Astrocyte (in vitro differentiated cells and primary cell): ENCODE measurements at regions not wholly inside any gene's neighbourhood (a gene's known extent, or its start where the extent isn't known, plus 50 kb on each side); places are given as distances from the start of the nearest gene placed in this dataset.

Experiments used
- DNase-seq: peaks from one replicate; pipeline ENCODE4 v3.0.0-alpha.2; 2010; ENCODE audit warnings: low read depth
- FAIRE-seq: peaks from 2 replicates; lab custom pipeline; 2011; peaks lifted over from hg19 to GRCh38; lab: Jason Lieb, UNC
- H2AFZ ChIP-seq: 2 replicates; pipeline ENCODE4 v1.6.0; 2012; ENCODE audit warnings: low read depth, low read length, inconsistent platforms
- H3K27ac ChIP-seq: 2 replicates; pipeline ENCODE4 v1.5.1; 2011; ENCODE audit warnings: low read depth, low read length, inconsistent platforms
- H3K27me3 ChIP-seq: 2 replicates; pipeline ENCODE4 v1.6.0; 2011; ENCODE audit warnings: low read length, inconsistent platforms; ENCODE audit not compliant: insufficient read depth
- H3K36me3 ChIP-seq: 2 replicates; pipeline ENCODE4 v1.5.1; 2011; ENCODE audit warnings: low read length, inconsistent platforms; ENCODE audit not compliant: insufficient read depth
- H3K4me1 ChIP-seq: 2 replicates; pipeline ENCODE4 v1.5.1; 2011; ENCODE audit warnings: low read length, inconsistent platforms; ENCODE audit not compliant: insufficient read depth
- H3K4me2 ChIP-seq: 2 replicates; pipeline ENCODE4 v1.6.0; 2012; ENCODE audit warnings: low read length, inconsistent platforms
- H3K4me3 ChIP-seq: 2 replicates; pipeline ENCODE4 v1.5.1; 2011; ENCODE audit warnings: low read depth, mild to moderate bottlenecking, low read length, inconsistent platforms; ENCODE audit not compliant: insufficient read depth
- H3K79me2 ChIP-seq: 2 replicates; pipeline ENCODE4 v1.6.0; 2012; ENCODE audit warnings: mild to moderate bottlenecking, low read length, inconsistent platforms; ENCODE audit not compliant: insufficient read depth
- H3K9ac ChIP-seq: 2 replicates; pipeline ENCODE4 v1.6.0; 2012; ENCODE audit warnings: mild to moderate bottlenecking, low read length, inconsistent platforms
- H3K9me3 ChIP-seq: 2 replicates; pipeline ENCODE4 v1.5.1; 2012; ENCODE audit warnings: low read depth, mild to moderate bottlenecking, low read length, inconsistent platforms; ENCODE audit not compliant: insufficient read depth
- H4K20me1 ChIP-seq: 2 replicates; pipeline ENCODE4 v1.6.0; 2012; ENCODE audit warnings: low read length, inconsistent platforms; ENCODE audit not compliant: insufficient read depth
- H3K27ac Mint-ChIP-seq: one replicate; pipeline ENCODE4 v1.8.0; 2021; ENCODE audit warnings: mild to moderate bottlenecking, mixed read lengths; ENCODE audit not compliant: unreplicated experiment
- H3K27me3 Mint-ChIP-seq: one replicate; pipeline ENCODE4 v1.8.0; 2021; ENCODE audit warnings: low read depth, mixed read lengths; ENCODE audit not compliant: unreplicated experiment
- H3K36me3 Mint-ChIP-seq: one replicate; pipeline ENCODE4 v1.8.0; 2021; ENCODE audit warnings: low read depth, mixed read lengths; ENCODE audit not compliant: unreplicated experiment
- H3K4me1 Mint-ChIP-seq: one replicate; pipeline ENCODE4 v1.8.0; 2021; ENCODE audit warnings: low read depth, mixed read lengths; ENCODE audit not compliant: unreplicated experiment
- H3K4me3 Mint-ChIP-seq: one replicate; pipeline ENCODE4 v1.8.0; 2021; ENCODE audit warnings: mild to moderate bottlenecking, moderate library complexity, mixed read lengths; ENCODE audit not compliant: unreplicated experiment
- H3K9me3 Mint-ChIP-seq: one replicate; pipeline ENCODE4 v1.8.0; 2021; ENCODE audit warnings: mild to moderate bottlenecking, mixed read lengths; ENCODE audit not compliant: unreplicated experiment
- CTCF ChIP-seq: IDR thresholded peaks from 2 replicates; pipeline ENCODE4 v1.5.1; 2011; ENCODE audit warnings: low read depth, mild to moderate bottlenecking, inconsistent platforms, low read length, moderate library complexity; ENCODE audit not compliant: insufficient read depth
- EZH2 ChIP-seq: IDR thresholded peaks from 2 replicates; pipeline ENCODE4 v1.6.1; 2012; ENCODE audit warnings: mild to moderate bottlenecking, low read length, inconsistent platforms; ENCODE audit not compliant: insufficient read depth

GRCh38 chr10:113447278-113447677, 105.6 kb upstream of the HABP2 start:
- TF ChIP-seq EZH2 (no peak), CTCF (no peak)
- Histone ChIP-seq H3K4me1 (no peaks in the 10 kb centered on the region), H3K27ac (no peak overlapping the region), H2AFZ (no peak overlapping the region), H3K27me3 (peaks cover 30% of the 10 kb centered on the region), H3K4me3 (no peak overlapping the region), H3K79me2 (no peaks in the 10 kb centered on the region), H3K36me3 (no peaks in the 10 kb centered on the region), H3K9ac (no peak overlapping the region), H4K20me1 (no peaks in the 10 kb centered on the region), H3K9me3 (no peaks in the 10 kb centered on the region), H3K4me2 (no peak overlapping the region)
- peaks cover 2% of the 10 kb centered on the region for H3K9me3 Mint-ChIP-seq
- peaks cover 49% of the 10 kb centered on the region for H3K27me3 Mint-ChIP-seq
- FAIRE-seq = no peak
- H3K36me3 Mint-ChIP-seq = no peaks in the 10 kb centered on the region
- H3K27ac Mint-ChIP-seq = no peak overlapping the region
- DNase-seq = no peak
- H3K4me3 Mint-ChIP-seq = no peak overlapping the region
- H3K4me1 Mint-ChIP-seq = peaks cover 4% of the 10 kb centered on the region

- Histone ChIP-seq H3K27me3 (peaks cover 33% of the 10 kb centered on the region), H2AFZ (no peak overlapping the region), H3K9me3 (no peaks in the 10 kb centered on the region), H3K27ac (no peak overlapping the region), H3K9ac (no peak overlapping the region), H3K4me1 (no peaks in the 10 kb centered on the region), H3K79me2 (no peaks in the 10 kb centered on the region), H4K20me1 (no peaks in the 10 kb centered on the region), H3K36me3 (no peaks in the 10 kb centered on the region), H3K4me2 (no peak overlapping the region), H3K4me3 (no peak overlapping the region)
- no peak for DNase-seq
- peaks cover 2% of the 10 kb centered on the region for H3K9me3 Mint-ChIP-seq
- H3K27ac Mint-ChIP-seq = no peak overlapping the region
- no peak for TF ChIP-seq EZH2
- TF ChIP-seq CTCF = no peak
- peaks cover 53% of the 10 kb centered on the region for H3K27me3 Mint-ChIP-seq
- FAIRE-seq = no peak
- H3K4me3 Mint-ChIP-seq = no peak overlapping the region
- H3K4me1 Mint-ChIP-seq = peaks cover 4% of the 10 kb centered on the region
- H3K36me3 Mint-ChIP-seq = no peaks in the 10 kb centered on the region
Measured at GRCh38 chr10:113449006-113449695, 103.7 kb upstream of the HABP2 start.
